Esophagus squamous epithelium (tissue), 5 donors: ENCODE measurements at regions not wholly inside any gene's neighbourhood (a gene's known extent, or its start where the extent isn't known, plus 50 kb on each side); places are given as distances from the start of the nearest gene placed in this dataset.
"Not testable (repeated sequence)": the region's sequence is repeated elsewhere in the genome, so short reads cannot be mapped to it uniquely, and the experiment has no call there.

ENCODE experiments used
- DNase-seq: peaks from one replicate; lab custom pipeline; 2025; lab: John Stamatoyannopoulos, UW
- H3K27ac ChIP-seq, 4 donors: fragments of 200-600 bp; sonication (generic); one replicate each; pipeline ENCODE4 v1.5.1; 2016 to 2019; ENCODE audit warnings: mild to moderate bottlenecking in 1 of 4
- H3K27me3 ChIP-seq, 4 donors: fragments of 200-600 bp; sonication (generic); 1 replicate in 3 of 4; 2 replicates in 1 of 4; pipeline versions ENCODE4 v1.5.1 to v1.6.0; 2017 to 2021; ENCODE audit warnings: antibody characterized with exemption in 1 of 4
- H3K36me3 ChIP-seq, 3 donors: fragments of 200-600 bp; sonication (generic); one replicate each; pipeline ENCODE4 v1.5.1; 2016 to 2019
- H3K4me1 ChIP-seq, 3 donors: fragments of 200-600 bp; sonication (generic); one replicate each; pipeline ENCODE4 v1.5.1; 2017 to 2019
- H3K4me3 ChIP-seq, 4 donors: fragments of 200-600 bp; sonication (generic); 1 replicate in 3 of 4; 2 replicates in 1 of 4; pipeline ENCODE4 v1.5.1; 2016 to 2019; ENCODE audit warnings: mild to moderate bottlenecking in 2 of 4, moderate library complexity in 1 of 4
- H3K9me3 ChIP-seq, 3 donors: fragments of 200-600 bp; sonication (generic); one replicate each; pipeline ENCODE4 v1.5.1; 2016 to 2019
- CTCF ChIP-seq, 6 experiments: fragments of 450-650 bp in 4 of 6; fragments of 200-600 bp in 2 of 6; sonication (generic) in 2 of 6; IDR thresholded peaks; one replicate each; pipeline ENCODE4 v1.5.1; 2016 to 2019; ENCODE audit warnings: antibody characterized with exemption in 6 of 6, mild to moderate bottlenecking in 4 of 6, moderate library complexity in 4 of 6
- POLR2A ChIP-seq, 4 donors: fragments of 450-650 bp; IDR thresholded peaks; one replicate each; pipeline ENCODE4 v1.6.1; 2017; ENCODE audit warnings: antibody characterized with exemption in 4 of 4, mild to moderate bottlenecking in 4 of 4, moderate library complexity in 3 of 4
- WGBS, 2 donors: methylation state at CpG; one replicate each; pipeline ENCODE4 v1.1.5; 2018; 5-methylcytosine and 5-hydroxymethylcytosine counted together
- intact Hi-C: fragments of 100-400 bp; cut with DNase I; formaldehyde crosslinking; loops from one replicate; pipeline ENCODE4 v1.15.0; 2022
- small RNA-seq, 4 donors: library from RNA; depleted of rRNA; stranded (forward); fragments of <200 nt; gene quantifications; one replicate each; pipeline ENCODE3, GENCODE V24; 2016
- donor health status: DM: yes; HTN: yes; CAD: no.

GRCh38 chr14:51597261-51598001 lies 54.3 kb upstream of the FRMD6 start:
- TF ChIP-seq POLR2A (IDR thresholded peaks at IDR 0.05), result no peak
- TF ChIP-seq CTCF (IDR thresholded peaks at IDR 0.05), result no peak
- Histone ChIP-seq H3K27ac (no peak overlapping the region), H3K4me1 (no peaks in the 10 kb centered on the region), H3K27me3 (no peaks in the 10 kb centered on the region), H3K4me3 (no peak overlapping the region), H3K9me3 (no peaks in the 10 kb centered on the region), H3K36me3 (peaks cover 0 to 4% (median 0%) of the 10 kb centered on the region in 3 donors)
- 85 to 90% methylated on average over 7 of the region's 7 CpGs for WGBS, 2 donors
- no peak for DNase-seq
- intact Hi-C loops, result no loop called here

GRCh38 chr14:51598924-51599600 lies 52.6 kb upstream of the FRMD6 start:
- DNase-seq, H3K4me3 ChIP-seq, H3K27ac ChIP-seq, intact Hi-C loops, H3K9me3 ChIP-seq, H3K27me3 ChIP-seq, H3K4me1 ChIP-seq, H3K36me3 ChIP-seq: not testable (repeated sequence)
- WGBS, 2 donors, result 60 to 71% methylated on average over 1 of the region's 1 CpG

GRCh38 chr14:51600658-51601057 lies 51.1 kb upstream of the FRMD6 start:
- DNase-seq, result no peak
- no peak overlapping the region for H3K27ac ChIP-seq
- 63 to 78% methylated on average over 1 of the region's 1 CpG for WGBS, 2 donors
- no peaks in the 10 kb centered on the region for H3K9me3 ChIP-seq
- H3K4me1 ChIP-seq, result no peaks in the 10 kb centered on the region
- intact Hi-C loops, result no loop called here
- no peaks in the 10 kb centered on the region for H3K27me3 ChIP-seq
- H3K4me3 ChIP-seq, result no peak overlapping the region
- peaks cover 0 to under 1% (median 0%) of the 10 kb centered on the region in 3 donors for H3K36me3 ChIP-seq
- TF ChIP-seq CTCF (IDR thresholded peaks at IDR 0.05) (no peak), POLR2A (IDR thresholded peaks at IDR 0.05) (no peak)

Small RNAs in the stretch of these regions (small RNA-seq; reads per million reads assigned to genes)
- gene RNU6-1291P, result 0 reads per million in 4 donors
